ENCODE measurements at regions not wholly inside any gene's neighbourhood (a gene's known extent, or its start where the extent isn't known, plus 50 kb on each side); places are given as distances from the start of the nearest gene placed in this dataset.

GRCh38 chr2:193883820-193884219 is 1689.1 kb upstream of the TMEFF2 start:
- TF ChIP-seq EP300 (IDR thresholded peaks at IDR 0.05; ENCODE audit: borderline replicate concordance) = no peak
- no peak for TF ChIP-seq CREB1 (IDR thresholded peaks at IDR 0.05; ENCODE audit: low read depth)
- no peak for TF ChIP-seq TAF1 (IDR thresholded peaks at IDR 0.05; ENCODE audit: low read depth)
- no peak for TF ChIP-seq NFIC (IDR thresholded peaks at IDR 0.05)
- TF ChIP-seq MAX (IDR thresholded peaks at IDR 0.05) = no peak
- TF ChIP-seq, protein P1, sequence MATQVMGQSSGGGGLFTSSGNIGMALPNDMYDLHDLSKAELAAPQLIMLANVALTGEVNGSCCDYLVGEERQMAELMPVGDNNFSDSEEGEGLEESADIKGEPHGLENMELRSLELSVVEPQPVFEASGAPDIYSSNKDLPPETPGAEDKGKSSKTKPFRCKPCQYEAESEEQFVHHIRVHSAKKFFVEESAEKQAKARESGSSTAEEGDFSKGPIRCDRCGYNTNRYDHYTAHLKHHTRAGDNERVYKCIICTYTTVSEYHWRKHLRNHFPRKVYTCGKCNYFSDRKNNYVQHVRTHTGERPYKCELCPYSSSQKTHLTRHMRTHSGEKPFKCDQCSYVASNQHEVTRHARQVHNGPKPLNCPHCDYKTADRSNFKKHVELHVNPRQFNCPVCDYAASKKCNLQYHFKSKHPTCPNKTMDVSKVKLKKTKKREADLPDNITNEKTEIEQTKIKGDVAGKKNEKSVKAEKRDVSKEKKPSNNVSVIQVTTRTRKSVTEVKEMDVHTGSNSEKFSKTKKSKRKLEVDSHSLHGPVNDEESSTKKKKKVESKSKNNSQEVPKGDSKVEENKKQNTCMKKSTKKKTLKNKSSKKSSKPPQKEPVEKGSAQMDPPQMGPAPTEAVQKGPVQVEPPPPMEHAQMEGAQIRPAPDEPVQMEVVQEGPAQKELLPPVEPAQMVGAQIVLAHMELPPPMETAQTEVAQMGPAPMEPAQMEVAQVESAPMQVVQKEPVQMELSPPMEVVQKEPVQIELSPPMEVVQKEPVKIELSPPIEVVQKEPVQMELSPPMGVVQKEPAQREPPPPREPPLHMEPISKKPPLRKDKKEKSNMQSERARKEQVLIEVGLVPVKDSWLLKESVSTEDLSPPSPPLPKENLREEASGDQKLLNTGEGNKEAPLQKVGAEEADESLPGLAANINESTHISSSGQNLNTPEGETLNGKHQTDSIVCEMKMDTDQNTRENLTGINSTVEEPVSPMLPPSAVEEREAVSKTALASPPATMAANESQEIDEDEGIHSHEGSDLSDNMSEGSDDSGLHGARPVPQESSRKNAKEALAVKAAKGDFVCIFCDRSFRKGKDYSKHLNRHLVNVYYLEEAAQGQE (IDR thresholded peaks at IDR 0.05; ENCODE audit: low read depth) = no peak
- no peak for TF ChIP-seq CEBPB (IDR thresholded peaks at IDR 0.05)
- no peak for TF ChIP-seq TEAD4 (IDR thresholded peaks at IDR 0.05)
- TF ChIP-seq YY1 (IDR thresholded peaks at IDR 0.05; ENCODE audit: low read depth) = no peak
- TF ChIP-seq RAD21 (IDR thresholded peaks at IDR 0.05; ENCODE audit: low read depth) = no peak
- TF ChIP-seq EGR1 (IDR thresholded peaks at IDR 0.05) = no peak
- no peak for TF ChIP-seq ZBTB7A (IDR thresholded peaks at IDR 0.05; ENCODE audit: low read depth)
